ENCODE measurements at regions not wholly inside any gene's neighbourhood (a gene's known extent, or its start where the extent isn't known, plus 50 kb on each side); places are given as distances from the start of the nearest gene placed in this dataset.
"Not testable (repeated sequence)": the region's sequence is repeated elsewhere in the genome, so short reads cannot be mapped to it uniquely, and the experiment has no call there.

DNA sequence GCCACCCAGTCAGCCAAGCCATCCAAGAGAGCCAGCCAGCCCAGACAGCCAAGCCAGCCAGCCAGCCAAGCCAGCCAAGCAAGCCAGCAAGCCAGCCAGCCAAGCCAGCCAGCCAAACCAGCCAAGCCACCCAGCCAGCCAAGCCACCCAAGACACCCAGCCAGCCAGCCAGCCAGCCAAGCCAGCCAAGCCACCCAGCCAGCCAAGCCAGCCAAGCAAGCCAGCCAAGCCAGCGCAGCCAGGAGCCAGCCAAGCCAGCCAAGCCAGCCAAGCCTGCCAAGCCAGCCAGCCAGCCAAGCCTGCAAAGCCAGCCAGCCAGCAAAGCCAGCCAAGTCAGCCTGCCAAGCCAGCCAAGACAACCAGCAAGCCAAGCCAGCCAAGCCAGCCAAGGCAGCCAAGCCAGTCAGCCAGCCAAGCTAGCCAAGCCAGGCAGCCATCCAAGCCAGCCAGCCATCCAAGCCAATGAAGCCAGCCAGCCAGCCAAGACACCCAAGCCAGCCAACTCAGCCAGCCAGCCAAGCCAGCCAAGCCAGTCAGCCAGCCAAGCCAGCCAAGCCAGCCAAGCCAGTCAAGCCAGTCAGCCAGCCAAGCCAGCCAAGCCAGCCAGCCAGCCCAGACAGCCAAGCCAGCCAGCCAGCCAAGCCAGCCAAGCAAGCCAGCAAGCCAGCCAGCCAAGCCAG is 332.2 kb upstream of the PLGLB2 start:
- DNase-seq, result not testable (repeated sequence)

DNA sequence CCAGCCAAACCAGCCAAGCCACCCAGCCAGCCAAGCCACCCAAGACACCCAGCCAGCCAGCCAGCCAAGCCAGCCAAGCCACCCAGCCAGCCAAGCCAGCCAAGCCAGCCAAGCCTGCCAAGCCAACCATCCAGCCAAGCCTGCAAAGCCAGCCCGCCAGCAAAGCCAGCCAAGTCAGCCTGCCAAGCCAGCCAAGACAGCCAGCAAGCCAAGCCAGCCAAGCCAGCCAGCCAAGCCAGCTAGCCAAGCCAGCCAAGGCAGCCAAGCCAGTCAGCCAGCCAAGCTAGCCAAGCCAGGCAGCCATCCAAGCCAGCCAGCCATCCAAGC is 331.7 kb upstream of the PLGLB2 start:
- not testable (repeated sequence) for DNase-seq

DNA sequence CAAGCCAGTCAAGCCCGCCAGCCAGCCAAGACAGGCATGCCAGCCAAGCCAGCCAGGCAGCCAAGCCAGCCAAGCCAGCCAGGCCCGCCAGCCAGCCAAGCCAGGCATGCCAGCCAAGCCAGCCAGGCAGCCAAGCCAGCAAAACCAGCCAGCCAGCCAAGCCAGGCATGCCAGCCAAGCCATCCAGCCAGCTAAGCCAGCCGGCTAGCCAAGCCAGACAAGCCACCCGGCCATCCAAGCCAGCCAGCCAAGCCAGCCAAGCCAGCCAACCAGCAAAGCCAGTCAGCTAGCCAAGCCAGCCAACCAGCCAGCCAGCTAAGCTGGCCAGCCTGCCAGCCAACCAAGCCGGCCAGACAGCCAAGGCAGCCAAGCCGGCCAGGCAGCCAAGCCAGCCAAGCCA is 330.7 kb upstream of the PLGLB2 start:
- not testable (repeated sequence) for DNase-seq

DNA sequence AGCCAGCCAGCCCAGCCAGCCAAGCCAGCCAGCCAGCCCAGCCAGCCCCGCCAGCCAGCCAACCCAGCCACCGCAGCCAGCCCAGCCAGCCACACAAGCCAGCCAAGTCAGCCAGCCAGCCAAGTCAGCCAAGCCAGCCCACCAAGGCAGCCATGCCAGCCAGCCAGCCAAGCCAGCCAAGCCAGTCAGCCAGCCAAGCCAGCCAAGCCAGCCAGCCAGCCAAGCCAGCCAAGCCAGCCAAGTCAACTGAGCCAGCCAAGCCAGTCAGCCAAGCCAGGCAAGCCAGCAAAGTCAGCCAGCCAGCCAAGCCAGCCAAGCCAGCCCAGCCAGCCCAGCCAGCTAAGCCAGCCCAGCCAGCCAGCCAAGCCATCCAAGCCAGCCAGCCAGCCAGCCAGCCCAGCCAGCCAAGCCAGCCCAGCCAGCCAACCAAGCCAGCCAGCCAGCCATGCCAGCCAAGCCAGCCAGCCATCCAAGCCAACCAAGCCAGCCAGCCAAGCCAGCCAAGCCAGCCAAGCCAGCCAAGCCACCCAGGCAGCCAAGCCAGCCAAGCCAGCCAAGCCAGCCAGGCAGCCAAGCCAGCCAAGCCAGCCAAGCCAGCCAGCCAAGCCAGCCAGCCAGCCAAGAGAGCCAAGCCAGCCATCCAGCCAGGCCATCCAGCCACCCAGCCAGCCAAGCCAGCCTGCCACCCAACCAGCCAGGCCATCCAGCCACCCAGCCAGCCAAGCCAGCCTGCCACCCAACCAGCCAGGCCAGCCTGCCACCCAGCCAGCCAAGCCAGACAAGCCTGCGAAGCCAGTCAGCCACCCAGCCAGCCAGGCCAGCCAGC is 329.9 kb upstream of the PLGLB2 start:
- DNase-seq, result not testable (repeated sequence)

GRCh38 chr2:87418823-87419822 is 328.8 kb upstream of the PLGLB2 start:
- not testable (repeated sequence) for DNase-seq

GRCh38 chr2:87419980-87420379 is 327.9 kb upstream of the PLGLB2 start:
- DNase-seq, result not testable (repeated sequence)

GRCh38 chr2:87420954-87421353 is 326.9 kb upstream of the PLGLB2 start:
- not testable (repeated sequence) for DNase-seq

GRCh38 chr2:87423796-87424762 is 323.8 kb upstream of the PLGLB2 start:
- DNase-seq, result not testable (repeated sequence)

DNA sequence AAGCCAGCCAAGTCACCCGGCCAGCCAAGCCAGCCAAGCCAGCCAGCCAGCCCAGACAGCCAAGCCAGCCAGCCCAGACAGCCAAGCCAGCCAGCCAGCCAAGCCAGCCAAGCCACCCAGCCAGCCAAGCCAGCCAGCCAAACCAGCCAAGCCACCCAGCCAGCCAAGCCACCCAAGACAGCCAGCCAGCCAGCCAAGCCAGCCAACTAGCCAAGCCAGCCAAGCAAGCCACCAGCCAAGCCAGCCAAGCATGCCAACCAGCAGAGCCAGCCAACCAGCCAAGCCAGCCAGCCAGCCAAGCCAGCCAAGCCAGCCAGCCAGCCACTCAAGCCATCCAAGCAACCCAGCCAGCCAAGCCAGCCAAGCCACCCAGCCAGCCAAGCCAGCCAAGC is 323.1 kb upstream of the PLGLB2 start:
- DNase-seq, result not testable (repeated sequence)

DNA sequence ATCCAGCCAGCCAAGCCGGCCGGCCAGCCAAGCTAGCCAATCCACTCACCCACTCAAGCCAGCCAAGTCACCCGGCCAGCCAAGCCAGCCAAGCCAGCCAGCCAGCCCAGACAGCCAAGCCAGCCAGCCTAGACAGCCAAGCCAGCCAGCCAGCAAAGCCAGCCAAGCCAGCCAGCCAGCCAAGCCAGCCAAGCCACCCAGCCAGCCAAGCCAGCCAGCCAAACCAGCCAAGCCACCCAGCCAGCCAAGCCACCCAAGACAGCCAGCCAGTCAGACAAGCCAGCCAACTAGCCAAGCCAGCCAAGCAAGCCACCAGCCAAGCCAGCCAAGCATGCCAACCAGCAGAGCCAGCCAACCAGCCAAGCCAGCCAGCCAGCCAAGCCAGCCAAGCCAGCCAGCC is 322.7 kb upstream of the PLGLB2 start:
- DNase-seq, result not testable (repeated sequence)

GRCh38 chr2:87425717-87426116 is 322.2 kb upstream of the PLGLB2 start:
- not testable (repeated sequence) for DNase-seq

- not testable (repeated sequence) for DNase-seq
These were observed 319.3 kb upstream of the PLGLB2 start for GRCh38 chr2:87428452-87429130.

DNA sequence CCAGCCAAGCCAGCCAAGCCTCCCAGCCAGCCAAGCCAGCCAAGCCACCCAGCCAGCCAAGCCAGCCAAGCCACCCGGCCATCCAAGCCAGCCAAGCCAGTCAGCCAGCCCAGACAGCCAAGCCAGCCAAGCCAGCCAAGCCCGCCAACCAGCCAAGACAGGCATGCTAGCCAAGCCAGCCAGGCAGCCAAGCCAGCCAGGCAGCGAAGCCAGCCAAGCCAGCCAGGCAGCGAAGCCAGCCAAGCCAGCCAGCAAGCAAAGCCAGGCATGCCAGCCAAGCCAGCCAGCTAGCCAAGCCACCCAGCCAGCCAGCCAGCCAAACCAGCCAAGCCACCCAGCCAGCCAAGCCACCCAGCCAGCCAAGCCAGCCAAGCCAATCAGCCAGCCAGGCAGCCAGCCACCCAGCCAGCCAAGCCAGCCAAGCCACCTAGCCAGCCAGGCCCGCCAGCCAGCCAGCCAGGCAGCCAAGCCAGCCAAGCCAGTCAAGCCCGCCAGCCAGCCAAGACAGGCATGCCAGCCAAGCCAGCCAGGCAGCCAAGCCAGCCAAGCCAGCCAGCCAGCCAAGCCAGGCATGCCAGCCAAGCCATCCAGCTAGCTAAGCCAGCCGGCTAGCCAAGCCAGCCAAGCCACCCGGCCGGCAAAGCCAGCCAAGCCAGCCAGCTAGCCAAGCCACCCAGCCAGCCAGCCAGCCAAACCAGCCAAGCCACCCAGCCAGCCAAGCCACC is 318.5 kb upstream of the PLGLB2 start:
- DNase-seq, result not testable (repeated sequence)

DNA sequence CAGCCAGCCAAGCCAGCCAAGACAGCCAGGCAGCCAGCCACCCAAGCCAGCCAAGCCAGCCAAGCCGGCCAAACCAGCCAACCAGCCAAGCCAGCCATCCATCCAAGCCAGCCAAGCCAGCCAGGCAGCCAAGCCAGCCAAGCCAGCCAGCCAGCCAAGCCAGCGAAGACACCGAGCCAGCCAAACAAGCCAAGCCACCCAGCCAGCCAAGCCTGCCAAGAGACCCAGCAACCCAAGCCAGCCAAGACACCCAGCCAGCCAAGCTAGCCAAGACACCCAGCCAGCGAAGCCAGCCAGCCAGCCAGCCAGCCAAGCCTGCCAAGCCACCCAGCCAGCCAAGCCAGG is 318.0 kb upstream of the PLGLB2 start:
- not testable (repeated sequence) for DNase-seq

DNA sequence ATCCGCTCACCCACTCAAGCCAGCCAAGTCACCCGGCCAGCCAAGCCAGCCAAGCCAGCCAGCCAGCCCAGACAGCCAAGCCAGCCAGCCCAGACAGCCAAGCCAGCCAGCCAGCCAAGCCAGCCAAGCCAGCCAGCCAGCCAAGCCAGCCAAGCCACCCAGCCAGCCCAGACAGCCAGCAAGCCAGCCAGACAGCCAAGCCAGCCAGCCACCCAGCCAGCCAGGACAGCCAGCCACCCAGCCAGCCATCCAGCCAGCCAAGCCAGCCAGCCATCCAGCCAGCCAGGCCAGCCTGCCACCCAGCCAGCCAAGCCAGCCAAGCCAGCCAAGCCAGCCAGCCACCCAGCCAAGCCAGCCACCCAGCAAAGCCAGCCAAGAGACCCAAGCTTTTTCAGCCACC is 316.8 kb upstream of the PLGLB2 start:
- not testable (repeated sequence) for DNase-seq

DNA sequence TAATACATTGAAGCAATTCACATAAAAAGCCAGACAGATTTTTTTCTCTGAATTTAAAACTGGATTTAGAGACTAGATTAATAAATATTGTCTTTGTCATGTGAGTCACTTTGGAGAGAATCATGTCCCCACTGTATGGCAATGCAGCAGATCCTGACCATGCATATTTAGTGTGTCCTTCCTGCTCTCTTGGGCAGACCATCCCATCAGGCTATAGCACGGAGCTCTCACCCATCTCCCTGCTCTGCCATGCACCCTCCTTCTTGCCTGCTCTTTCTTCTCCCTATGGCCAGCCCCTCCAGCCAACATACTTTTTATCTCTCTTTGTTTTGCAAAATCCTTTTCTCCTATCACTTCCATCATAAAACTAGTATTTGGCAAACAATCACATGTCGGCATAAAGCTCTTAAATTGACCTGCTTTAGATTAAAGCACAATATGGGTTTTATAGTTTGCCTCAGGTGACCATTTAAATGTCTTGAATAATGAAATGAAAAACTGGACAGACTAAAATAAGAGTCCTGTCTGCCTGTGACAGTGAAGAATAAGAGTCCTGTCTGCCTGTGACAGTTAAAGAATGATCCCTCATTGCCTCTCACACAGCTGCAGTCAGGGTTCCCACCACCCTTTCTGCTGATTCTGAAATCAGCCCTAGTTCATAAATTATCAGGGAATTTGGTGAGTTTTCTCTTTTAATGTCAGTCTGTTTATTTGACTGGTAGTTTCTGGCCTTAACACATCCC is 315.0 kb upstream of the PLGLB2 start:
- not testable (repeated sequence) for DNase-seq

- DNase-seq, result not testable (repeated sequence)
These were observed 311.9 kb upstream of the PLGLB2 start for GRCh38 chr2:87436007-87436406.

GRCh38 chr2:87437701-87438260 is 310.1 kb upstream of the PLGLB2 start:
- DNase-seq, result not testable (repeated sequence)

- DNase-seq, result not testable (repeated sequence)
These were observed 309.0 kb upstream of the PLGLB2 start for GRCh38 chr2:87438780-87439454.

Data from hematopoietic multipotent progenitor cell treated with erythropoietin and hydrocortisone succinate and interleukin-3 and kit ligand, for 6 days (in vitro differentiated cells).